OCI-M1 (cell line): ENCODE measurements at regions not wholly inside any gene's neighbourhood (a gene's known extent, or its start where the extent isn't known, plus 50 kb on each side); places are given as distances from the start of the nearest gene placed in this dataset.

Source experiments
- DNase-seq: peaks from one replicate; lab custom pipeline; 2025; lab: John Stamatoyannopoulos, UW

GRCh38 chr7:108985037-108985436, 415.4 kb downstream of the DNAJB9 start:
- DNase-seq, result no peak

DNA sequence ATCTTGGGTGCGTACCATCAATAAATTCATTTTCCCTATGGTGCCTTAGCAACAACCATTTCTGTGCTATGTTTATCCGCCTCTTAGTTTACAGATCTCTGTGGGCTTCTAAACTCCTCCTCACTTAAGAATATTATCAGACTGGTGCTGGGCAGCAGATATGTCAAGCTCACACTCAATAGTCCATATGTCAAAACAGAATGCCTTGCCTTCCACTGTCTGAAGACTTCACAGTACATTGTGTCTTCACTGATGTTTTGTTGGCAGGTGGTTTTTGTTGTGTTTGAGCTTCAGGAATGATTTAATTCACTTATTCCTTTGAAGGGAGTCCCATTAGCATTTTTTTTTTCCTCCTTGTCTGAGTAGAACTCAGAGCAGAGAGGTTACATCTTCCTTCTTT, 419.6 kb downstream of the DNAJB9 start:
- DNase-seq, result no peak

GRCh38 chr7:108997480-108997879, 427.8 kb downstream of the DNAJB9 start:
- no peak for DNase-seq

GRCh38 chr7:109003742-109004141, 434.1 kb downstream of the DNAJB9 start:
- DNase-seq, result no peak

- DNase-seq, result no peak
Observed at GRCh38 chr7:109009636-109010035, 440.0 kb downstream of the DNAJB9 start.

DNA sequence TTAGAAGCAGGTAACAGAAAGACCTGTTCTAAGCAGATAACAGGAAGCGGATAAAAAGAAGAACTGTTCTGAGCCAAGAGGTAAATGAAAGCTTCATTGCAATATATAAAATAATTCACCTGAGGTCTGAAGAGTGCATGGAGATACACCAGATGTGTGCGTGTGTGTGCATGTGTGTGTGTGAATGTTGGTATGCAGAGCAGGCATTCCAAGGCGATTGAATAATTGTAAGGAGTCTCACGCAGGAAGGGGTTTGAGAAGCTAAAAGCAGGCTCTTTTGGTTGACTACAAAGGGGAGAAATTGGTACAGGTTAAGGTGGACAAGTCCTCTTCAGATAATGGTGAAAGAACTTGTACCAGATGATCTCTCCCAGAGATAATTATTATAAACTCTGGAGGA, 450.6 kb downstream of the DNAJB9 start:
- DNase-seq, result no peak

- DNase-seq, result no peak
Observed at GRCh38 chr7:109021390-109021789, 451.7 kb downstream of the DNAJB9 start.

- DNase-seq, result no peak
Observed at GRCh38 chr7:109029866-109030265, 460.2 kb downstream of the DNAJB9 start.

- no peak for DNase-seq
Observed at GRCh38 chr7:109044691-109045090, 475.0 kb downstream of the DNAJB9 start.

- no peak for DNase-seq
Observed at GRCh38 chr7:109049366-109049765, 479.7 kb downstream of the DNAJB9 start.

DNA sequence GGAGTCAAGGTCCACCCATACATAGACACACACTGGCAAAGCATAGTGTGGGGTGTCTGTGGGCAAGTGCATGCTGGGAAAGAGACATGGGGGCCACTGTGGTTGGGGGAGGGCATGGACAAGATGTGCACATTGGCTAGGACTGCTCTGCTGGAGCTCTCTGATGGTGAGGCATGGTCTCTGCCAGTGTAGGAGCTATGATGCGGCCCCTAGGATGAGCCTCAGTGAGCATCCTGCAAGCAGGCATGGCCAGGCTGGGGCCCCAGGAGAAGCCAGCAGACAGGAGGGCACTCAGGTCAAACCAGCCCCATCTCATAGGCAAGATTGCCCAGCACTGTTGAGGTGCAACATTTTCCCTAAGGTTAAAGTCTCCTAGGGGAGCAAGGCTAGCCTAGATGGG, 489.4 kb downstream of the DNAJB9 start:
- DNase-seq, result no peak

DNA sequence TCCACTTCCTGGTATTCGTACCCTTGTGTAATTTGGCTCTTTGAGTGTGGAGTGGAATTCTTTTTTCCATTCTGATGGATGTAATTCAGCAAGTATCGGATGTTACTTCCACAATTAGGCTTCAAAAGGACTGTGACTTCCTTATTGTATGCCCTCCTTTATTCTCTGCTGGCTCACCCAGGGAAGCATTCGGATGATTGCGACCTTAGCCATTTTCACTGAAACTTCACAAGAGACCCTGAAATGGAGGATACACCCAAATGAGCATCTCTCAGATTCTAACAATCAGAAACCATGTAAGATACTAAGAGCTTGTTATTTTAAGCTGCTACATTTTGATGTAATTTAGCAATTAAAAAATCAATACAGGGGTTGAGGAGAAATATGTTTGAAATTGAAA, 493.1 kb downstream of the DNAJB9 start:
- no peak for DNase-seq

- DNase-seq, result no peak
Observed at GRCh38 chr7:109073543-109073942, 503.9 kb downstream of the DNAJB9 start.

DNA sequence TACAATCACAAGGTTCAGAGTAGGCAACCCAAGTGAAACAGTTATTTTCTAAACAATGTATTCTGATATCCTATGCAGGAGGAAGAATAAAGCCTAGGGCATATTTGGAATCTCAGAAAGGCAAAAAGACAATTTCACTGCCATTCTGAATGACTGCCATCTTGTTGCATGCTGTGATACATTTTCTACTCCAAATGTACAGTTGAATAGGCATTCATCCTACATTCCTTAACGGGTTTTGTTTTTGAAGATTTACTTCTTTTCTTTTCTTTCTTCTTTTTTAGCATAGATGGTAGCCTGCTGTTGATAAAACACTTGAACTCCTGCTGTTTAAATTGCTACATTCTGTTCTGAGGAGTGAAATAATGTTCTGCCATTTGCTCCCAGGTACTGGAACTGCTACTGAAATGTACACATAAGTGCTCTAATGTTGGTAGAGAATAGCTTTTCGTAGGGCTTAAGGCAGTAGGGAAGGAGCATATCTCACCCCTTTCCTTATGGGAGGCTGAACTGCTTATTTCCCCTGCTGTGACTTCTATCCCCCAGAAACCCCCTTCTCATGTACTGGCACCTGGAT, 506.8 kb downstream of the DNAJB9 start:
- DNase-seq, result no peak

DNA sequence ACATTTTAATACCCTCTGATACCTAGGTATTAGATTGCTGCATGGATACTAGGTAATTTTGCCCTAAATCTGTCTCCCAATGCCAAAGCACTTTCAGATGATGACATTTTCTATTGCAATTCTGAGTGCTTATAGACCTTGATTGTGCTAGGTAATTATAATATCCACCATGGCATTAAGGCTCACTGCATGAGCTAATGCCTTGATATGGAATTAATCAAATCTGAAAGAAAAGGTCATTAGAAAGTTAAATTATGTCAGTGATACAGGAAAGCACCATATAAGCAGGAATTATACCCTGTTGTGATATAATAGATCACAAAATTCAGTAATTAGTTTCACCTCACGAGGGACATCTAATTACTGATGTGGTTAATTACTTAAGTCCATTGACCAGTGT, 521.4 kb downstream of the DNAJB9 start:
- no peak for DNase-seq

DNA sequence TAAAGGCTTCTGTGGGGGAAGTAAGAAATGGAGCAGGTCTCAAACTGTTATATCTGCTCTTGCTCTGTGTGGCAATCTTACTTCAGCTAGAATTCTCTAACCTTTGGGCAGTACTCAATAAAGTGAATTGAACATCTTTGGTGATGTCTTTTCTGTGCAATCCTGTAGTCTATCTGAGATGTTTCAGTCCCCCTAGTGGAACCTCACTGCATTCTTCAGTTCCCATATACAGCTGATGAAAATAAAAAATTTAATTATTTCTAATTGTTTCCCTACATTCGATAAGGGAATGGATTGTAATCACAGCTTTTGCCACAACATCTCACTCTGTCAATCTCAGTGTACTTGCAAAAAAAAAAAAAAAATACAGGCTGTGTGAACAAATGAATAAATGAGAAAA, 522.6 kb downstream of the DNAJB9 start:
- no peak for DNase-seq

DNA sequence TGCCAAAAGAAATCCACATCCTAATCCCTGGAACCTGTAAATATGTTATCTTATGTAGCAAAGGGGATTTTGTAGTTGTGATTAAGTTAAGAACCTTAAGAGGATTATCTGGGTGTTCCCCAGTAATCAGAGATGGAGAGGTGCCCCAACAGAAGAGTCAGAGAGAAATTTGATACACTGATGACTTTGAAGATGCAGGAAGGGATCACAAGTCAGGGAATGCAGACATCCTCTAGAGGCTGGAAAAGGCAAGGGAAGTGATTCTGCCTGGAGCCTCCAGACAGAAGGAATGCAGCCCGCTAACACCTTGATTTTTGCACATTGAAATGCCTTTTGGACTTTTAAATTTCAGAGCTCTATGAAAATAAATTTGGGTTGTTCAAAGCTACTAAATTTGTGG, 531.7 kb downstream of the DNAJB9 start:
- no peak for DNase-seq

DNA sequence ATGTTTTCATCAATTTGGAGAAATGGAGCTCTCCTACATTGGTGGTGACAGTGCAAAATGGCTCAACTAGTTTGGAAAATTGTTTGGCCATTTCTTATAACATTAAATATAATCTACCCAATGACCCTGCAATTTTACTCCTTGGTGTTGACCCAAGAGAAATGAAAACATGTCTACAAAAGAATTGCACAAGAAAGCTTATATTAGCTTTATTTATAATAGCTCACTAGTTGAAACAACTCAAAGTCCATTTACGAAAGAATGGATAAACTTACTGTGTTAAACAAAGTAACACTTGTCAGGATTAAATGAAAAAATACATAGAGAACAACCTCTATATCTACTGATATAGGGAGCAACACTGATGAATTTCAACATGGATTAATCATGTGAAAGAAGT, 539.9 kb downstream of the DNAJB9 start:
- no peak for DNase-seq

DNA sequence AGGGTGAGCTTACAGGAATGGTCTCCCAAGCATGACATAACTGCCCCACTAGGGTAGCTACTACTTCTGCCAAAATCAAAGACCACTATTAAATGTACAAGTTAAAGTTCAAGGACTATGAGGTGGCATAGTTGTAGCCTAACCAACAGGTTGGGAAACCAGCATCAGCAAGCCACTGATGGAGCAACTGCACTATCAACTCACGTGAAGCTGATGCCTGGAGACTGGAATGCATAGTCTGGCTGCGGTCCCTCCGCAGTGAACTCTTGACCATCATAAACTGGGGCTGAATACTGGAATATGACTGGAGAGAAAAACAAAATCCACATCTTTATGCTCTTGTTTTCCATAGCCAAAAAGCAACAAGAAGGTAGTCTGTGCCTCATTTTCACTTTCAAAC, 541.4 kb downstream of the DNAJB9 start:
- DNase-seq, result no peak

DNA sequence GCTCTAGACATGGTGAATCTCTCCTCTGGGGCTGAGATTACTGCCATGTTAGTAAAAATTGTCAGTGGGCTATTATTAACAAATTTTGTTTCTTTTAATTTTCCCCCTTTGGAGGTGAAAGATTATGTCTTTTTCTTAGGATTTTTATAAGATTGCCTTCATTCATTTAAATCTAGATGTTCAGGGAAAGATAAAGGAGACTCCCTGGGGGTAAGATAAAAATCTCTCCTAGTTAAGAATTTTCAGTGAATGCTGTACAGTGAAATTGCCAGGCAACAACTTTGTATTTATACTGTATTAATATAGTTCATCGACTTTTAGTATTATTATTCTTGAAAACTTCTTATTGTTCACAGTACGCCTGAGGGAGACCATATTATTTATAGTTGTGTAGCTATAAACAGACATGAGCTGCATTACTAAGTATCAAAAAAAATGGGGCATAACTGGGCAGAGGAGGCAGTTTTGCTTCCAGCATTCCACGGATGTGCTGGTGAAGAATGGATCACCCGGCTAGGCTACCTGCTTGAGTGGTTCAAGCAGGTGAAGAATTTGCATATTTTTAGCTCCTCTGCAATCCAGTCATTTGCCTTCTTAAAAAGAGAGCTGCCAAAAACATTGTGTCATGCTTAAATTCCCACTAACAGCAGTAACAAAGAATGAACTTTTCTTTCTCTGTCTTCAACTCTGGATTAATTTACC, 552.1 kb downstream of the DNAJB9 start:
- DNase-seq, result no peak

- no peak for DNase-seq
Observed at GRCh38 chr7:109125001-109125400, 555.3 kb downstream of the DNAJB9 start.

DNA sequence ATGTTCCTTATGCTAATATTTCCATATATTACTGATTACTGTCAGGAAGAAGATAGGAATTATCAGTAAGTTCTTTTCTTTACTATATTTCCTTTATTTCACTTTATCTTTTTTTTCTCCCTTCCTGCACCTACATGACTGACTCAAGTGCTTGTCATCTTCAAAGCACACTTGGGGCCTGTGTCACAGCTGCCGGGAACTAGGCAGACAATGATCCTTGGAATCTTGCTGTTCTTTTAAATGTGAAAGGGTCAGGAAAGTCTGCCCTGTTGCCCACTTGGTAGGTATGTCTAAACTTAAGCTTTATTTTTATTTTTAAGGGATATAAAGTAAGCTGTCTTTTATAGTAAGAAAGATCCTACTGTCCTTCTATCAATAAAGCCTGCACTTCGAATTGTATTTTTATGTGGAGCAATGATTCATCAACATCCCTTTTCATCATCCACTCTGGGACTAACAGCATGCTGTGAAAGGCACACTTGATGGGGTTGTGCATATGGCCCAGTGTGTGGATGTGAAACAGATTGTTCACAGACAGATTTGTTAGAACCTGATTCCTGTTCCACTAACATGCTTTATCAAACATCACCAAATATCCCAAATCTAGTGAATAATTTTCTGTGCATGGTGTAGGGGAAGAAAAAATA, 556.9 kb downstream of the DNAJB9 start:
- DNase-seq, result no peak

GRCh38 chr7:109127145-109127544, 557.5 kb downstream of the DNAJB9 start:
- no peak for DNase-seq

DNA sequence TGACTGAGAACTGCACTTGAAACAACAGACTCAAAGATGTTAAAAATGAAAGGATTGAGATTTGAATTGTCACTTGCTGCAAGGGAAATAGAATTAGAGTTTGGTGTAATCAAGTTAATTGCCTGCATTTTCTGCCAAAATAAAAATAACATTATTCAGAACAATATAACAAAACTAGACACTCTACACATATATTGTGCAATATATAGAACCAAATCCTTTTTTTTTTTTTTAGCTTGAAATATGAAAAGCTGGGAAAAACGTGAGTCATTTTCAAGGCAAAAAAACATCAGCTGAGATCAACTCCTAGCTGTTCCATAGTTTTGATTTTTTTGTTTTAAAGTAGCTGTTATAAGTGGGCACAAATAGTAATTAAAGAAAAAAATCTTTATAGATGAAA, 561.5 kb downstream of the DNAJB9 start:
- no peak for DNase-seq
